Stimulated activated CD8-positive, alpha-beta memory T cell treated with anti-CD3 and anti-CD28 coated beads, Interleukin-4, amount 100 ng/mL, for 24 hours (primary cell): ENCODE measurements at regions not wholly inside any gene's neighbourhood (a gene's known extent, or its start where the extent isn't known, plus 50 kb on each side); places are given as distances from the start of the nearest gene placed in this dataset.
"Not testable (repeated sequence)": the region's sequence is repeated elsewhere in the genome, so short reads cannot be mapped to it uniquely, and the experiment has no call there.

ENCODE experiments used
- DNase-seq: peaks from one replicate; pipeline ENCODE4 v3.0.0-alpha.2; 2020; ENCODE audit warnings: low read depth

GRCh38 chr21:20373031-20373430, 625.2 kb upstream of the NCAM2 start:
- DNase-seq = no peak

- no peak for DNase-seq
Observed at GRCh38 chr21:20377250-20377649, 621.0 kb upstream of the NCAM2 start.

DNA sequence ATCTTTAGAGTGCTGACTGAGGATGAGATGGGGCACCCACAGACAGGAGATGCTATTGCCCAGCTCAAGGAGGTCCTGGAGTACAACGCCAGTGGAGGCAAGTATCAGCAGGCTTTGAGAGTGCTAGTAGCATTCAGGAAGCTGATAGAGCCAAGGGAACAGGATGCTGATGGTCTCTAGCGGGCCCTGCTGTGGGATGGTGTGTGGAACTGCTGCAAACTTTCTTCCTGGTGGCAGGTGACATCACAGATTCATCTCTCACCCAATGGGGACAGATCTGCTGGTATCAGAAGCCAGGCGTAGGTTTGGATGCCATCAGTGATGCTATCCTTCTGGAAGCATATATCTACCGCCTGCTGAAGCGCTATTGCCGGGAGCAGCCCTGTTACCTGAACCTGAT, 609.8 kb upstream of the NCAM2 start:
- DNase-seq = no peak

DNA sequence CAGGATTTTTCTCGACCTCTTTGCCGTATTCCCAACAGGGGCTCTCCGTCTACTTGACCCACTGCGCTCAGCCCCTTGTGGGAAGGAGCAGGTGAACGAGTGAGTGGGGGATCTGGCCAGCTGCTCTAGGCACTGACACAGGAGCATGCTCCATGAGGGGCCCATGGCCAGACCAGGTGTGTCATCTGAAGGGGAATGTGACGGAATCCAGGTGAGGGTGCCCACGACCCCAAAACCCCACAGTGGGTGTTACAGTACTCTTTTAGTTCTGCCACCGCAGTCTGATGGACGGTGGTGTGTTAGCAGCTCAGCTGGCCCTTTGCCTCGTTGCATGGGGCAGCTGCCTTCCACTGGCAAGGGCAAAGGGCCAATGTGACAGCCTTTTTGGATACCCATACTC, 601.4 kb upstream of the NCAM2 start:
- no peak for DNase-seq

DNA sequence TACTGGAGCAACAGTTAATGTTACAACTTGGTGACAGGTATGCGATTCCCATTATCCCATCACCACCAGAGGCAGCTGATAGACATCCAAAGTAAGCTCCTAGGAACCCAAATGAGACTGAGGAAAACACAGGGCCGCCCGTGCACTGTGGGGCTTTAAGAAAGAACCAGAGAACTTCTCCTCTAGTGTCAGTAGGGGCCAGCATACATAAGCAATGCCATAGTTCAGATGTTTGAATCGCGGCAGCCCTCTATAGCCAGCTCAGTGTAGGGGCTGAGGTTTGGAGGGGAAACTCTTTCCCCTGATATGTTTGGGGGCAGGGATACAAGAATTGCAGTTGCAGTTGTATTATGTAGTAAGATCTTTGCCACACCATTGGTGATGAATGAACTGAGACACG, 593.3 kb upstream of the NCAM2 start:
- no peak for DNase-seq

GRCh38 chr21:20418353-20418752, 579.9 kb upstream of the NCAM2 start:
- DNase-seq = no peak

DNA sequence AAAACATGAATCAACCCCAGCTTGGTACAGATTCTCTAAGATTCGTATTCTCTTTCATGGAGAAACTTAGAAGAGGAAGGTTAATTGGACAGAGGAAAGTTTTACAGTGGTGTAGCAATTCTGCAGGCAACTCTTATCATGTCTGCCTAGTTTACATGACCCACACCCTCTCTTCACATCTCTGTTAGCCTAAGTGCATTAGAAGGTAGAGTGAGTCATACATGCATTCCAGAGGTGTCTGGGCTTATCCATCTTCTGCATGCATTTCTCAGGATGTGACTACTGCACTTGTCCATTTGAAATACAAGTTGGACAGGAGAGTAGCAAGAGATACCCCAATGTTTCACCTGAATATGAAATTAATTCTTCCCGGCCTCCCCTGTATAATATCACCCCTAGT, 578.4 kb upstream of the NCAM2 start:
- no peak for DNase-seq

DNA sequence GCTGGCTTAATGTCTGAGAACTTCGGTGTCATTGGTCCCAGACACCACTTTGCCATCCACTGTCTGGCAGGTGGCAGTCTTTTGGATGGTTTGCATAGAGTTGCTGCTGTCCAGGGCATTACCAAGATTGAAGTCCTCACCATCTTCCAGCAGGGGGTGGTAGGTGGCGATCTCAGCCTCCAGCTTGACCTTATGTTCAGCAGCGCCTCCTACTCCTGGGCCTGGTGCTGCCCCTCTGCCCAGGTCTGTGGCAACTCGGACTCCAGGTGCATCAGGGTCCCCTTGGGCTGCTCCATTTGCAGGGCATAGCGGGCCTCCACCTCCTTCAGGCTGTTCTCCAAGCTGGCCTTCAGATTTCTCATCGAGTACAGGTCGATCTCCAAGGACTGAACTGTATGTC, 573.3 kb upstream of the NCAM2 start:
- DNase-seq = no peak

GRCh38 chr21:20425856-20426255, 572.4 kb upstream of the NCAM2 start:
- no peak for DNase-seq

- no peak for DNase-seq
Observed at GRCh38 chr21:20440338-20440737, 557.9 kb upstream of the NCAM2 start.

DNA sequence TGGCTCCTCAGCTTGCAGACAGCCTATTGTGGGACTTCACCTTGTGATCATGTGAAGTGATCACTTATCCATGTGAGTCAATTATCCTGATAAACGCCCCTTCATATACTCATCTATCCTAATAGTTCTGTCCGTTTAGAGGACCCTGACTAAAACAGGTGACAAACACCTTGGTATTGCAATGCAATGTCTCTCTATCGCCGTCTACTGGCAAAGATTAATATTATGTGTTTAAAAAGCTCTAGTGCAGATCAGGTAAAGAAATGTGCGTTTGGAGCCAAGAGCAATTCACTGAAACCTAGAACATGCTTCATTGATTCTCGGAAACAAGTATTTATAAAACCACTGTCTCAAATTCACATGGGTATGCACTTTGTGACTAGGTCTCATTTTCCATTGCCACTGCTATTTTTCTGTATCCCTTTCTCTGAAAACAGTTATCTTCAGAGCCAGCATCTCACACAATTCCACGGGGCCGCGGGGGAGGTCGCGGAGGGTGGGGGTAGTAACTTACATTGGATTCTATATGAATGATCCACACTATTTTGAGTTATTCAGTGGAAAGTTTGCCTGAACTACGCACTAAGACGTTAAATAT, 554.6 kb upstream of the NCAM2 start:
- no peak for DNase-seq

DNA sequence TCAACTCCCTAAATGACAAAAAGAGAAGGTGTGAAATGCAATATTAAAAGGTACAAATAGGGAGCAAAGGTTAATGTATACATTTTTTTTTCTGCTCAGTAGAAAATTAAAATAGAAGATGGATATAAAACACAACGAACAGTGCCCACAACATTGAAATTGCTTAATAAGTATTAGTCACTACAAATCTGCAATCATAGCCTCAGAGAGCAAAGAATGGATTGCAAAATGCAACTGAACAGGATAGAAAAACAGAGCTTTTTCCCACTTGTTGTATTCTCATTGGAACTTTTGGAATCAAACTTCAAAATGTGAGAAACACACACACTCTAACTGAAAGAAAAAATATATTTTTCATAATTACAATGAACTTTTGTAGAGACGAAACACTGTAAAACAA, 552.2 kb upstream of the NCAM2 start:
- DNase-seq = no peak

- no peak for DNase-seq
Observed at GRCh38 chr21:20451046-20451445, 547.2 kb upstream of the NCAM2 start.

DNA sequence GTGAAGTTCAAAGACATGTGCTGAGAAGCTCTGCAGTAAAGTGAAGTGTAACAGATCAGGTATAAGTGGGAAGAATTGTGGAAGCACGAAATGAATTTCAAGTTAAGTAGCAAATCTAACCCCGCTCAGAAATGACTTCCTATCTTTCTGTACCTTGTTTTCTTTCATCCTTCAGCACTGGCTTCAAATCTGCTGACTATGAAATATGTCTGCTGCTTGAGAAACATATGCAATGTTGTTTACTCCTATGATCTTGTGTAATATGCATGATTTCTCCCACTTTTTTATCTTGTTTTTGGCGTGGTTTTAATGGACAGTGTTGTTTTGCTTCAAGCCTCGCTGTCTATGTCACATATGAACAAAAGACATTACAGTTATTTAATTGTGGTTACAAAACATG, 545.3 kb upstream of the NCAM2 start:
- DNase-seq = no peak

DNA sequence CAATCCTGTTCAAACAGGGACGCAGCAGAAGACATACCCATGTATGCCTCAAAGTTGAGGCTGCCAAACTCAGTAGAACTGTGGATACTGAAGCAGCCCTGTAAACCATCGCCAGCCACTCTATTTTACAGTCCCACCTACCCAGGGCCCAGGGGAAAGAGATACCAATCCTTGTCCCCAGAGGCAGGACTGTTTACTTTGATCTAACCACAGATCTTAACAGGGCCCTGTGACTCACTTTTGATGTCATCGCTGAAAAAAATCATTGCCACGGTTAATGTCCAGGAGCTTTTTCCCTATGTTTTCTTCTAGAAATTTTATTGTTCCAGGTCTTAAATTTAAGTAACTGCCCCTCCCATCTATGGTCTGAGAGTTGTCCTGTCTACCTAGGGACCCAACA, 538.4 kb upstream of the NCAM2 start:
- DNase-seq = no peak

DNA sequence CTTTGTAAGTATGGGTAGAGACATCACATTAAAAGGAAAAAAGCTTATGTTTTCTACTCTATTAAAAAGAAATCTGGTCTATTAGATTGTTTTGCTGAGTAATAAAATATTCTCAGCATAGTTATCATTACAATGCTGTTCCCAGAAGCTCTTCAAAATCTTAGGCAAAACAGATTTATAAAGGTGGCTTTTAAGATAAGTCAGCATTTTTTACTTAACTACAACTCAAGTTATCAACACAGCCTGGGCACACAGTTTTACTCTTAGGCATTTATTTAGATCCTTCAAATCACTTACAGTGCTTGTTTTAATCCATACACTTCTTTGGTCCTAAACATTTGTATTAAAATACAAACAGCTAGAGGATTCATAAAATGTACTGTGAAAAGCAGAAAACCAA, 534.8 kb upstream of the NCAM2 start:
- DNase-seq = no peak

- DNase-seq = no peak
Observed at GRCh38 chr21:20469361-20469760, 528.8 kb upstream of the NCAM2 start.

DNA sequence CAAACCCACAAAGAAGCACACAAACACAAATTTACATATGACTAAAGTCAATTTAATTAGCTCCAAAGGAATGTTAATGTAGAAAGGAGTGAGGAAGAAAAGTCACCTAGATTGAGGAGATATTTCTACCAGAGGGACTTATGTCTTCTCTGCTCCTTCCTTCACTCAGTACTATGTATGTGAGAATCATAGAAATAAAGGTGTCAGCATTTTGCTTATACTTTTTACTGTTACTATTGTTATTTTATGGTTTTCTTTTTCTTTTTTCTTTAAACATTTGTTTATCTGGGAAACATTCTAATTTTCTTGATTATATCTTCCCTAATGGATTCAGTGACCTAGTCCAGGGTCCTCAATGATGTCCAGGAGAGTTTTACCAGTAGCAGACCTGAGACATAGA, 511.9 kb upstream of the NCAM2 start:
- DNase-seq = no peak

DNA sequence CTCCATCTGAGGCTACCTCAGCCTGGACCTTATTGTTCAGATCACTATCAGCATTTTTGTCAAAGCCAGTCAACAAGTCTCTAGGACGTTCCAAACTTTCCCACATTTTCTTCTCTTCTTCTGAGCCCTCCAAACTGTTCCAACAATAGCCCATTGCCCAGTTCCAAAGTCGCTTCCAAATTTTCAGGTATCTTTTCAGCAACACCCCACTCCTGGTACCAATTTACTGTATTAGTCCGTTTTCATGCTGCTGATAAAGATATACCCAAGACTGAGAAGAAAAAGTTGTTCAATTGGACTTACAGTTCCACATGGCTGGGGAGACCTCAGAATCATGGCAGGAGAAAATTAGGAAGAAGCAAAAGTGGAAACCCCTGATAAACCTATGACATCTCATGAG, 495.3 kb upstream of the NCAM2 start:
- not testable (repeated sequence) for DNase-seq

- DNase-seq = no peak
Observed at GRCh38 chr21:20507783-20508182, 490.4 kb upstream of the NCAM2 start.

GRCh38 chr21:20511216-20511880, 486.9 kb upstream of the NCAM2 start:
- no peak for DNase-seq

DNA sequence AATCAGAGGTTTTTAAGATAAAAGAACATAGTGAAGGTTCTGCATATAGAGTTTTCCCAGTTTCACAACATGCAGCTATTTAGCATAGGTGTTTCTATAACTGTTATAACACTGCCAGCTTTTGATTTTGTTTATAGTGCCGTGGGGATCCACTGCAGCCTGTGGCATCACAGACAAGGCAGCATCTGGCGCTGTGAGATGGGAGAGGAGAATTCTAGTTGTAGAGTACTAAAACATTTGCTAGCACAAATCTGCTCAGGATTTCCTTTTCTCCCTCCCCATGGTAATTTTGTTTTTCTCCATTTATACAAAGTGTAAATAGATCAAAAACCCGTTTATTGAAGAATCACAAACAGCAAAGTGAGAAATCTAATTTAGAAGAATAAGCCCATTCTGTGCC, 482.8 kb upstream of the NCAM2 start:
- DNase-seq = no peak

DNA sequence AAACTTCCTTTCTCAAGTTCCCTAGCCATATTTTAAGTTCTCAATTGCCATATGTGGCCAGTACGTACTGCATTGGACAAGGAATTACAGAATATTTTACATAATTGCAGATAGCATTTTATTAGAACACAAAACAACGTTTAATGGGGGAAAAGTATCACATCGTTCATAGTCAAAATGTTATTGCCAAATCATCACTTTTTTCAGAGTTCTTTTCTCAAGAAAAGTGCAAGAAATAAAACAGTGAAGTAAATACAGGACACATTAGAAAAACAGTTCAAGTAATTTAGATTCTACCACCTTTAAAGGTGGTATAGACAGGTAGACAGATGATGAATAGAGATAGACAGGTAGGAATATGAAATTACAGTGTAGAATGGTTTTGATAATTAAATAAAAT, 479.1 kb upstream of the NCAM2 start:
- DNase-seq = no peak

- DNase-seq = no peak
Observed at GRCh38 chr21:20522611-20523010, 475.6 kb upstream of the NCAM2 start.
